NT2/D1 (cell line): ENCODE measurements at regions not wholly inside any gene's neighbourhood (a gene's known extent, or its start where the extent isn't known, plus 50 kb on each side); places are given as distances from the start of the nearest gene placed in this dataset.
"Not testable (repeated sequence)": the region's sequence is repeated elsewhere in the genome, so short reads cannot be mapped to it uniquely, and the experiment has no call there.

Experiments used
- SUZ12 ChIP-seq: IDR thresholded peaks from 2 replicates; pipeline ENCODE4 v1.6.1; 2011; ENCODE audit not compliant: insufficient read length, insufficient read depth; ENCODE audit errors: extremely low read depth
- YY1 ChIP-seq: IDR thresholded peaks from 2 replicates; pipeline ENCODE4 v1.6.1; 2011; ENCODE audit not compliant: insufficient read length, insufficient read depth
- ZNF274 ChIP-seq: IDR thresholded peaks from 2 replicates; pipeline ENCODE4 v1.6.1; 2011; ENCODE audit warnings: mild to moderate bottlenecking, low read depth, low read length

DNA sequence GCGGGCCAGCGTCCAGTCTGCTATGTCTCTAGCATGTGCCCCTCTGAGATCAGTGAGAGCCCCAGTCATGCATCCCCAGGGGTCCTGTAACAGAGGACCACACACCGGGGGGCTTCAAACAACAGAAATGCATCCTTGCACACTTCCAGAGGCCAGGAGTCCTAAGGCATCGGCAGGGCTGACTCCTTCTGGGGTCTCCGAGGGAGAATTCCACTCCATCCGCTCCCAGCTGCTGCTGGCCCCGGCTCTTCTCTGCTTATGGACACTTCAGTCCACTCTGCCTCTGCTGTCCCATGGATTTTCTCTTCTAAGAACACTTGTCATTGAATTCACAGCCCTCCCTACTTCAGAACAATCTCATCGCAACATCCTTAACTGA lies 157.6 kb downstream of the NPIPB11 start:
- not testable (repeated sequence) for TF ChIP-seq ZNF274, YY1, SUZ12
